GM12891 (cell line): ENCODE measurements at regions not wholly inside any gene's neighbourhood (a gene's known extent, or its start where the extent isn't known, plus 50 kb on each side); places are given as distances from the start of the nearest gene placed in this dataset.

Experiments
- POLR2A ChIP-seq: IDR thresholded peaks from 2 replicates; pipeline ENCODE4 v1.6.1; 2011; ENCODE audit warnings: low read depth, low read length, control low read depth
- POLR2AphosphoS5 ChIP-seq: IDR thresholded peaks from 2 replicates; pipeline ENCODE4 v1.6.1; 2011; ENCODE audit warnings: low read depth, low read length, control low read depth
- POU2F2 ChIP-seq: IDR thresholded peaks from 2 replicates; pipeline ENCODE4 v1.6.1; 2011; ENCODE audit warnings: low read depth, mild to moderate bottlenecking, control low read depth, low read length, moderate library complexity
- SPI1 ChIP-seq: IDR thresholded peaks from 2 replicates; pipeline ENCODE4 v1.6.1; 2011; ENCODE audit warnings: low read depth, low read length, control low read depth
- TAF1 ChIP-seq: IDR thresholded peaks from 2 replicates; pipeline ENCODE4 v1.6.1; 2011; ENCODE audit warnings: low read depth, low read length, control low read depth

- no peak for TF ChIP-seq POLR2A
- no peak for TF ChIP-seq POU2F2
- no peak for TF ChIP-seq POLR2AphosphoS5
- no peak for TF ChIP-seq TAF1
- no peak for TF ChIP-seq SPI1
Observed at GRCh38 chr6:15023448-15023847, 222.4 kb upstream of the JARID2 start.
